ENCODE measurements at regions not wholly inside any gene's neighbourhood (a gene's known extent, or its start where the extent isn't known, plus 50 kb on each side); places are given as distances from the start of the nearest gene placed in this dataset.

- CTCF ChIA-PET, result interaction anchor here (0.9 to 2.1 kb wide), 4 partner anchors 8 to 14 kb away, joined by 3 to 6 read pairs (median 4); no protein-coding TSS in a partner anchor
- TF ChIP-seq CTCF (IDR thresholded peaks at IDR 0.05; ENCODE audit: control extremely low read depth, extremely low read depth, low read depth, missing control alignments), result no peak
- no peak for DNase-seq (ENCODE audit: extremely low spot score)
- POLR2A ChIA-PET, result no interaction called here
These were observed 286.7 kb downstream of the PRL start for GRCh38 chr6:22010102-22010501.

- DNase-seq (ENCODE audit: extremely low spot score), result no peak
- ChIA-PET CTCF (interaction anchor here (0.9 to 1.4 kb wide), 4 partner anchors 10 to 28 kb away, joined by 3 to 4 read pairs (median 4); no protein-coding TSS in a partner anchor), POLR2A (no interaction called here)
- no peak for TF ChIP-seq CTCF (IDR thresholded peaks at IDR 0.05; ENCODE audit: control extremely low read depth, extremely low read depth, low read depth, missing control alignments)
These were observed 281.6 kb downstream of the PRL start for GRCh38 chr6:22015216-22015615.

GRCh38 chr6:22015944-22016343, 280.9 kb downstream of the PRL start:
- no peak for TF ChIP-seq CTCF (IDR thresholded peaks at IDR 0.05; ENCODE audit: control extremely low read depth, extremely low read depth, low read depth, missing control alignments)
- DNase-seq (ENCODE audit: extremely low spot score), result no peak
- ChIA-PET POLR2A (no interaction called here), CTCF (interaction anchor here (1.4 kb wide), 1 partner anchor 9 kb away, joined by 4 read pairs; no protein-coding TSS in a partner anchor)

GRCh38 chr6:22017272-22017671, 279.6 kb downstream of the PRL start:
- POLR2A ChIA-PET, result interaction anchor here (0.5 kb wide), 1 partner anchor 84 kb away, joined by 6 read pairs; no protein-coding TSS in a partner anchor
- DNase-seq (ENCODE audit: extremely low spot score), result no peak
- TF ChIP-seq CTCF (IDR thresholded peaks at IDR 0.05; ENCODE audit: control extremely low read depth, extremely low read depth, low read depth, missing control alignments), result no peak
- CTCF ChIA-PET, result interaction anchor here (0.7 to 2.5 kb wide), 6 partner anchors 7 to 50 kb away, joined by 3 to 6 read pairs (median 4); no protein-coding TSS in a partner anchor

GRCh38 chr6:22017766-22018165, 279.1 kb downstream of the PRL start:
- POLR2A ChIA-PET, result no interaction called here
- CTCF ChIA-PET, result interaction anchor here (0.7 to 2.5 kb wide), 7 partner anchors 8 to 51 kb away, joined by 3 to 6 read pairs (median 3); no protein-coding TSS in a partner anchor
- DNase-seq (ENCODE audit: extremely low spot score), result no peak
- TF ChIP-seq CTCF (IDR thresholded peaks at IDR 0.05; ENCODE audit: control extremely low read depth, extremely low read depth, low read depth, missing control alignments), result no peak

GRCh38 chr6:22019857-22020256, 277.0 kb downstream of the PRL start:
- CTCF ChIA-PET, result interaction anchor here (1.0 to 1.8 kb wide), 2 partner anchors 10 to 13 kb away, joined by 3 read pairs; no protein-coding TSS in a partner anchor
- no peak for TF ChIP-seq CTCF (IDR thresholded peaks at IDR 0.05; ENCODE audit: control extremely low read depth, extremely low read depth, low read depth, missing control alignments)
- no peak for DNase-seq (ENCODE audit: extremely low spot score)
- POLR2A ChIA-PET, result no interaction called here
